IMR-90 (cell line): ENCODE measurements at regions not wholly inside any gene's neighbourhood (a gene's known extent, or its start where the extent isn't known, plus 50 kb on each side); places are given as distances from the start of the nearest gene placed in this dataset.

Experiments
- ATAC-seq: fragments of 200-7000 bp; cut with Tn5 transposase; 2 replicates; pipeline ENCODE4 v1.9.1; 2020; ENCODE audit warnings: low read depth, mild to moderate bottlenecking, moderate library complexity
- BruUV-seq: library from RNA; stranded (reverse); fragments of 400-500 nt; replicated peaks from 2 replicates; lab custom pipeline; 2021; lab: Mats Ljungman, UMichigan
- CTCF ChIA-PET: fragments of 300-600 bp; formaldehyde crosslinking; extraction: SDS; loops from one replicate; lab custom pipeline; 2021; ENCODE audit warnings: antibody characterized with exemption; lab: Yijun Ruan, JAX
- POLR2A ChIA-PET: fragments of 300-600 bp; sonication (Branson Sonifier 250); formaldehyde crosslinking; loops from one replicate; lab custom pipeline; 2022; ENCODE audit warnings: antibody characterized with exemption; ENCODE audit not compliant: unreplicated experiment; lab: Charles Lee
- DNase-seq: peaks from one replicate; pipeline ENCODE4 v3.0.0; 2013
- H2AFZ ChIP-seq: replicated peaks from 2 replicates; pipeline ENCODE3; 2013; ENCODE audit warnings: low read length, mild to moderate bottlenecking; ENCODE audit not compliant: poor library complexity
- H2AK5ac ChIP-seq: 2 replicates; pipeline ENCODE4 v1.6.1; 2013; ENCODE audit warnings: low read depth, low read length, inconsistent platforms
- H2AK9ac ChIP-seq: replicated peaks from 2 replicates; pipeline ENCODE3; 2013; ENCODE audit warnings: mild to moderate bottlenecking, low read depth, low read length, moderate library complexity; ENCODE audit not compliant: poor library complexity
- H2BK120ac ChIP-seq: 2 replicates; pipeline ENCODE4 v1.6.1; 2013; ENCODE audit warnings: low read depth, low read length, inconsistent platforms
- H2BK15ac ChIP-seq: 3 replicates; pipeline ENCODE4 v1.6.1; 2013; ENCODE audit warnings: low read depth, low read length, inconsistent platforms
- H2BK20ac ChIP-seq: 2 replicates; pipeline ENCODE4 v1.6.1; 2013; ENCODE audit warnings: low read depth, mild to moderate bottlenecking, inconsistent platforms, low read length, moderate library complexity
- H2BK5ac ChIP-seq: 2 replicates; pipeline ENCODE4 v1.6.1; 2013; ENCODE audit warnings: mild to moderate bottlenecking, low read depth, low read length, inconsistent platforms; ENCODE audit not compliant: poor library complexity, severe bottlenecking
- H3K14ac ChIP-seq: replicated peaks from 2 replicates; pipeline ENCODE4 v1.6.1; 2013; ENCODE audit warnings: low read depth, low read length, inconsistent platforms
- H3K18ac ChIP-seq: 2 replicates; pipeline ENCODE4 v1.6.1; 2013; ENCODE audit warnings: low read depth, low read length, control low read depth
- H3K23ac ChIP-seq: 2 replicates; pipeline ENCODE4 v1.6.1; 2013; ENCODE audit warnings: low read depth, low read length, inconsistent platforms
- H3K27ac ChIP-seq: 2 replicates; pipeline ENCODE4 v1.5.1; 2013; ENCODE audit warnings: mild to moderate bottlenecking, control low read depth, low read length; ENCODE audit not compliant: insufficient read depth
- H3K27me3 ChIP-seq: 2 replicates; pipeline ENCODE4 v1.6.1; 2013; ENCODE audit warnings: low read length; ENCODE audit not compliant: control insufficient read depth, insufficient read depth
- H3K36me3 ChIP-seq: 2 replicates; pipeline ENCODE4 v1.6.1; 2013; ENCODE audit warnings: low read length, mixed read lengths; ENCODE audit not compliant: control insufficient read depth, insufficient read depth
- H3K4ac ChIP-seq: 2 replicates; pipeline ENCODE4 v1.6.1; 2013; ENCODE audit warnings: low read depth, low read length, inconsistent platforms
- H3K4me1 ChIP-seq: 2 replicates; pipeline ENCODE4 v1.6.1; 2013; ENCODE audit warnings: low read length, mixed read lengths; ENCODE audit not compliant: control insufficient read depth, insufficient read depth
- H3K4me2 ChIP-seq: 2 replicates; pipeline ENCODE4 v1.6.1; 2013; ENCODE audit warnings: low read depth, mild to moderate bottlenecking, control low read depth, low read length, moderate library complexity
- H3K4me3 ChIP-seq: 2 replicates; pipeline ENCODE4 v1.5.1; 2013; ENCODE audit warnings: low read depth, mild to moderate bottlenecking, control low read depth, low read length, moderate library complexity; ENCODE audit not compliant: insufficient read depth
- H3K56ac ChIP-seq: 2 replicates; pipeline ENCODE4 v1.6.1; 2013; ENCODE audit warnings: low read length, inconsistent platforms; ENCODE audit not compliant: insufficient read depth; ENCODE audit errors: extremely low read depth
- H3K79me1 ChIP-seq, 2 experiments: 2 replicates each; pipeline ENCODE4 v1.6.1; 2013; ENCODE audit warnings: low read length in 2 of 2, inconsistent platforms in 1 of 2, low read depth in 1 of 2
- H3K9ac ChIP-seq: 2 replicates; pipeline ENCODE4 v1.6.1; 2013; ENCODE audit warnings: low read depth, low read length, control low read depth
- H3K9me1 ChIP-seq: 2 replicates; pipeline ENCODE4 v1.6.1; 2013; ENCODE audit warnings: low read length, inconsistent platforms; ENCODE audit not compliant: insufficient read depth
- H3K9me3 ChIP-seq: 2 replicates; pipeline ENCODE4 v1.6.1; 2013; ENCODE audit warnings: low read length; ENCODE audit not compliant: control insufficient read depth, insufficient read depth
- H4K20me1 ChIP-seq: 2 replicates; pipeline ENCODE4 v1.6.1; 2013; ENCODE audit warnings: low read length, inconsistent platforms; ENCODE audit not compliant: insufficient read depth
- H4K5ac ChIP-seq: 2 replicates; pipeline ENCODE4 v1.6.1; 2013; ENCODE audit warnings: mild to moderate bottlenecking, low read depth, low read length, control low read depth
- H4K8ac ChIP-seq, 2 experiments: 2 replicates each; pipeline ENCODE4 v1.6.1; 2013; ENCODE audit warnings: low read depth in 2 of 2, low read length in 2 of 2, control low read depth in 1 of 2, inconsistent platforms in 1 of 2
- H4K91ac ChIP-seq: 2 replicates; pipeline ENCODE4 v1.6.1; 2013; ENCODE audit warnings: low read depth, low read length, inconsistent platforms; ENCODE audit not compliant: insufficient read depth
- BHLHE40 ChIP-seq: fragments of 150-350 bp; IDR thresholded peaks from 2 replicates; pipeline ENCODE4 v1.6.1; 2016; ENCODE audit warnings: mild to moderate bottlenecking, low read depth, low read length
- CEBPB ChIP-seq: IDR thresholded peaks from 2 replicates; pipeline ENCODE4 v1.6.1; 2012; ENCODE audit warnings: low read depth, low read length, improper control_type of control experiment
- CHD1 ChIP-seq: IDR thresholded peaks from 2 replicates; pipeline ENCODE4 v1.6.1; 2012; ENCODE audit warnings: low read depth, low read length, improper control_type of control experiment
- FOS ChIP-seq: fragments of 150-350 bp; IDR thresholded peaks from 2 replicates; pipeline ENCODE4 v1.6.1; 2016; ENCODE audit warnings: low read depth, low read length
- MAZ ChIP-seq: IDR thresholded peaks from 2 replicates; pipeline ENCODE4 v1.6.1; 2012; ENCODE audit warnings: low read depth, mild to moderate bottlenecking, low read length, improper control_type of control experiment, moderate library complexity, borderline replicate concordance
- MXI1 ChIP-seq: IDR thresholded peaks from 2 replicates; pipeline ENCODE4 v1.6.1; 2012; ENCODE audit warnings: low read depth, mild to moderate bottlenecking, low read length, moderate library complexity, borderline replicate concordance
- NFE2L2 ChIP-seq: fragments of 150-350 bp; IDR thresholded peaks from 2 replicates; pipeline ENCODE4 v1.6.1; 2016; ENCODE audit warnings: low read depth, mild to moderate bottlenecking, low read length
- POLR2A ChIP-seq: IDR thresholded peaks from 2 replicates; pipeline ENCODE4 v1.6.1; 2012; ENCODE audit warnings: mild to moderate bottlenecking, low read depth, low read length
- RAD21 ChIP-seq: IDR thresholded peaks from 2 replicates; pipeline ENCODE4 v1.6.1; 2012; ENCODE audit warnings: low read length, improper control_type of control experiment
- RCOR1 ChIP-seq: IDR thresholded peaks from 2 replicates; pipeline ENCODE4 v1.6.1; 2012; ENCODE audit warnings: mild to moderate bottlenecking, low read length, improper control_type of control experiment; ENCODE audit not compliant: insufficient replicate concordance
- RFX5 ChIP-seq: IDR thresholded peaks from 2 replicates; pipeline ENCODE4 v1.8.0; 2012; ENCODE audit warnings: low read depth, mild to moderate bottlenecking, low read length, moderate library complexity
- SMC3 ChIP-seq: fragments of 150-350 bp; IDR thresholded peaks from 2 replicates; pipeline ENCODE4 v1.6.1; 2016; ENCODE audit warnings: low read depth, mild to moderate bottlenecking, antibody characterized with exemption, low read length, moderate library complexity
- WGBS, 2 experiments: methylation state at CpG; one replicate each; pipeline versions ENCODE4 v1.1.5 to v1.1.7; 2013; ENCODE audit warnings: missing lambda C conversion rate in 2 of 2; ENCODE audit not compliant: insufficient read length in 1 of 2; ENCODE audit errors: extremely low coverage in 2 of 2; 5-methylcytosine and 5-hydroxymethylcytosine counted together
- dilution Hi-C: fragments of 300-500 bp; cut with HindIII; formaldehyde crosslinking; loops from one replicate; pipeline ENCODE4 v1.14.3; 2018; ENCODE audit warnings: low sequenced_read_pairs; ENCODE audit not compliant: unreplicated experiment
- in situ Hi-C: fragments of 300-500 bp; cut with MboI; formaldehyde crosslinking; loops from 3 replicates; pipeline ENCODE4 v1.14.3; 2019; ENCODE audit warnings: low sequenced_read_pairs, inconsistent platforms, mixed read lengths
- intact Hi-C: fragments of 100-400 bp; cut with micrococcal nuclease; formaldehyde crosslinking; loops from 2 replicates; pipeline ENCODE4 v1.10.0; 2022
- TF ChIP-seq, protein P1 (sequence below): fragments of 150-350 bp; IDR thresholded peaks from 2 replicates; pipeline ENCODE4 v1.6.1; 2017; ENCODE audit warnings: mild to moderate bottlenecking, antibody characterized with exemption, low read length, low read depth
- TF ChIP-seq, protein P2 (sequence below): fragments of 150-350 bp; IDR thresholded peaks from 2 replicates; pipeline ENCODE4 v1.6.1; 2016; ENCODE audit warnings: low read depth, mild to moderate bottlenecking, low read length, moderate library complexity, borderline replicate concordance

DNA sequence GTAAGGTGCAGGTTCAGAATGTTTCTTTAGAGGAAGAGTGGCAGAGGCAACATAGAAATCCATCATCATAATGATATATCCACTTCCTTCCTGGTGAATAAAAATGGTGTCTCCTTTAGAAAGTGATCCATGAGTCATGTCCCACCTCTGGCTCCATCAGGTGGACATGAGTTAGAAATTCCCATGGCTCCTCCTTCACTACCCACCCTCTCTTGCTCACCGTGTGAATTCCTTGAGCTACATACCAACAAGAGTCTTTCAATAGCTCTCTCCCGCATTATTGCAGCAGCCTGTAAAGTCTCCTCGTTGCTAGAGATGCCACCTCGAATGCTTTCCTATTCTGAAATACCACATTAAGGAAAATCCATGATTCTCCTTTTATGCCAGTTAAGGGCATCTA is 317.6 kb downstream of the LNPK start:
- 60% methylated on average over 1 of the region's 4 CpGs; no CpG with 5 or more reads in 1 of the 2 experiments for WGBS, 2 experiments

More for the DNA sequence above, 317.6 kb downstream of the LNPK start:
- H4K8ac ChIP-seq, result no peak overlapping the region
- no peaks in the 10 kb centered on the region for H3K79me1 ChIP-seq
- ChIA-PET CTCF (no interaction called here), POLR2A (no interaction called here)
- TF ChIP-seq, protein P1, sequence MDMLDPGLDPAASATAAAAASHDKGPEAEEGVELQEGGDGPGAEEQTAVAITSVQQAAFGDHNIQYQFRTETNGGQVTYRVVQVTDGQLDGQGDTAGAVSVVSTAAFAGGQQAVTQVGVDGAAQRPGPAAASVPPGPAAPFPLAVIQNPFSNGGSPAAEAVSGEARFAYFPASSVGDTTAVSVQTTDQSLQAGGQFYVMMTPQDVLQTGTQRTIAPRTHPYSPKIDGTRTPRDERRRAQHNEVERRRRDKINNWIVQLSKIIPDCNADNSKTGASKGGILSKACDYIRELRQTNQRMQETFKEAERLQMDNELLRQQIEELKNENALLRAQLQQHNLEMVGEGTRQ, result no peak
- TF ChIP-seq NFE2L2 (no peak), CHD1 (no peak), RAD21 (no peak), CEBPB (no peak), BHLHE40 (no peak), MXI1 (no peak), FOS (no peak), RFX5 (no peak), MAZ (no peak), RCOR1 (no peak), POLR2A (no peak), SMC3 (no peak)
- TF ChIP-seq, protein P2, sequence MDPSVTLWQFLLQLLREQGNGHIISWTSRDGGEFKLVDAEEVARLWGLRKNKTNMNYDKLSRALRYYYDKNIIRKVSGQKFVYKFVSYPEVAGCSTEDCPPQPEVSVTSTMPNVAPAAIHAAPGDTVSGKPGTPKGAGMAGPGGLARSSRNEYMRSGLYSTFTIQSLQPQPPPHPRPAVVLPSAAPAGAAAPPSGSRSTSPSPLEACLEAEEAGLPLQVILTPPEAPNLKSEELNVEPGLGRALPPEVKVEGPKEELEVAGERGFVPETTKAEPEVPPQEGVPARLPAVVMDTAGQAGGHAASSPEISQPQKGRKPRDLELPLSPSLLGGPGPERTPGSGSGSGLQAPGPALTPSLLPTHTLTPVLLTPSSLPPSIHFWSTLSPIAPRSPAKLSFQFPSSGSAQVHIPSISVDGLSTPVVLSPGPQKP, result no peak
- DNase-seq (no peak), ATAC-seq (no peak)
- H2AFZ ChIP-seq, result no peak overlapping the region
- H4K20me1 ChIP-seq, result no peaks in the 10 kb centered on the region
- H3K14ac ChIP-seq, result no peak overlapping the region
- no peak overlapping the region for H3K9ac ChIP-seq
- H3K4me3 ChIP-seq, result no peak overlapping the region
- no peaks in the 10 kb centered on the region for H3K9me1 ChIP-seq
- H2BK15ac ChIP-seq, result no peak overlapping the region
- no TSS peak for BruUV-seq
- no peaks in the 10 kb centered on the region for H3K36me3 ChIP-seq
- no peak overlapping the region for H2AK9ac ChIP-seq
- dilution Hi-C loops (no loop called here), in situ Hi-C loops (loop anchor here (10.0 kb wide), 1 partner anchor 410 kb away; the partner anchor contains the start of genes HOXD12 and HOXD13), intact Hi-C loops (no loop called here)
- no peak overlapping the region for H2AK5ac ChIP-seq
- no peaks in the 10 kb centered on the region for H3K9me3 ChIP-seq
- H3K23ac ChIP-seq, result no peak overlapping the region
- no peak overlapping the region for H3K4ac ChIP-seq
- H3K27ac ChIP-seq, result no peak overlapping the region
- H2BK5ac ChIP-seq, result no peak overlapping the region
- no peak overlapping the region for H2BK20ac ChIP-seq
- no peak overlapping the region for H3K56ac ChIP-seq
- no peak overlapping the region for H2BK120ac ChIP-seq
- no peaks in the 10 kb centered on the region for H3K4me1 ChIP-seq
- H4K5ac ChIP-seq, result no peak overlapping the region
- no peak overlapping the region for H4K91ac ChIP-seq
- no peak overlapping the region for H3K4me2 ChIP-seq
- no peaks in the 10 kb centered on the region; the same call in 1 of the 2 replicates for H3K27me3 ChIP-seq
- H3K18ac ChIP-seq, result no peak overlapping the region
